Activated CD4-positive, alpha-beta T cell treated with anti-CD3 and anti-CD28 coated beads, Interleukin-2, amount 50 U/mL, for 24 hours (primary cell): ENCODE measurements at regions not wholly inside any gene's neighbourhood (a gene's known extent, or its start where the extent isn't known, plus 50 kb on each side); places are given as distances from the start of the nearest gene placed in this dataset.

Experiments used
- DNase-seq, 2 donors: peaks; one replicate each; pipeline ENCODE4 v3.0.0-alpha.2; 2020; ENCODE audit warnings: low read depth in 1 of 2, low spot score in 1 of 2

GRCh38 chr1:4351453-4351852 is 303.0 kb upstream of the AJAP1 start:
- DNase-seq, result no peak

GRCh38 chr1:4353090-4353856 is 301.1 kb upstream of the AJAP1 start:
- DNase-seq, result no peak

- no peak for DNase-seq
Measured at GRCh38 chr1:4355839-4356238, 298.6 kb upstream of the AJAP1 start.

- no peak for DNase-seq
Measured at GRCh38 chr1:4362314-4363044, 291.9 kb upstream of the AJAP1 start.

- no peak for DNase-seq
Measured at GRCh38 chr1:4366091-4366490, 288.3 kb upstream of the AJAP1 start.

GRCh38 chr1:4367230-4367777 is 287.1 kb upstream of the AJAP1 start:
- DNase-seq, result no peak

- no peak for DNase-seq
Measured at GRCh38 chr1:4369335-4369734, 285.1 kb upstream of the AJAP1 start.

GRCh38 chr1:4371849-4372248 is 282.6 kb upstream of the AJAP1 start:
- DNase-seq, result no peak

- DNase-seq, result no peak
Measured at GRCh38 chr1:4375812-4376211, 278.6 kb upstream of the AJAP1 start.

GRCh38 chr1:4379451-4380175 is 274.8 kb upstream of the AJAP1 start:
- DNase-seq, result no peak

- no peak for DNase-seq
Measured at GRCh38 chr1:4380564-4381168, 273.7 kb upstream of the AJAP1 start.

GRCh38 chr1:4393191-4393590 is 261.2 kb upstream of the AJAP1 start:
- DNase-seq, result no peak

- DNase-seq, result no peak
Measured at GRCh38 chr1:4394366-4394765, 260.0 kb upstream of the AJAP1 start.

GRCh38 chr1:4395158-4395557 is 259.3 kb upstream of the AJAP1 start:
- DNase-seq, result no peak

- no peak for DNase-seq
Measured at GRCh38 chr1:4395676-4396075, 258.7 kb upstream of the AJAP1 start.

GRCh38 chr1:4396551-4396950 is 257.9 kb upstream of the AJAP1 start:
- no peak for DNase-seq

GRCh38 chr1:4397196-4397595 is 257.2 kb upstream of the AJAP1 start:
- DNase-seq, result no peak

- DNase-seq, result no peak
Measured at GRCh38 chr1:4402032-4402431, 252.4 kb upstream of the AJAP1 start.

- no peak for DNase-seq
Measured at GRCh38 chr1:4404854-4405590, 249.4 kb upstream of the AJAP1 start.

GRCh38 chr1:4407851-4408250 is 246.6 kb upstream of the AJAP1 start:
- no peak for DNase-seq

GRCh38 chr1:4408380-4408779 is 246.0 kb upstream of the AJAP1 start:
- no peak for DNase-seq
